ENCODE measurements at regions not wholly inside any gene's neighbourhood (a gene's known extent, or its start where the extent isn't known, plus 50 kb on each side); places are given as distances from the start of the nearest gene placed in this dataset.

DNA sequence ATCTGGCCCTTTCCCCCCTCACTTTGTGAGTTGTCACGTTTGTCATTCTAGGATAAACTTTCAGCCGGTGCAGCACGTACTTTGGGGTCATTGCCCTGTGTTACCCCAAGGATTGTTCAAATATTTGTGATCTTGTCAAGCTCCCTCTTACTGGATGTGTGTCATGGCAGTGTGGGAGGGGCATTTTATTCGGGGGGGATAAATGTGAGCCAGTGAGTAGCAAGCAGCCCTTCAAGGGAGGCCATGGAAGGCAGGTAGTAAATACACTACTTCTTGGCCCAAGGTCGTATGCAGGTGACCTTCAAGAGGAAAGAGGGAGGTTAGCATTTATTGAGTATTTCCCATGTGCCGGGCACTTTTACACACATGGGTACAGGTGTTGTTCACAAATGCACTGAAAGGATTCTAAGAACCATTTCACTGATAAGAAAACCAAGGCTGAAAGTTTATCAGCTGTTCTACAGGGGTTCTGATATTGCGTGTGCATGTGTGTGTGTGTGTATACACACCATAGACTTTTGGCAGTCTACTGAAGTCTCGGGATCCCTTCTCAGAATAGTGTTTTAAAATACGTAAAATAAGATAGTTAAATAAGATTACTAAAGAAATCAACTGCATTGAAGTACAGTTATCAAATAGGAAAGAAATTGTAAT is 410.3 kb upstream of the TBX3 start:
- no peak for DNase-seq (ENCODE audit: low read depth)
- H3K4me3 ChIP-seq (ENCODE audit: low read depth, low read length), result no peak overlapping the region
- TF ChIP-seq, protein P1, sequence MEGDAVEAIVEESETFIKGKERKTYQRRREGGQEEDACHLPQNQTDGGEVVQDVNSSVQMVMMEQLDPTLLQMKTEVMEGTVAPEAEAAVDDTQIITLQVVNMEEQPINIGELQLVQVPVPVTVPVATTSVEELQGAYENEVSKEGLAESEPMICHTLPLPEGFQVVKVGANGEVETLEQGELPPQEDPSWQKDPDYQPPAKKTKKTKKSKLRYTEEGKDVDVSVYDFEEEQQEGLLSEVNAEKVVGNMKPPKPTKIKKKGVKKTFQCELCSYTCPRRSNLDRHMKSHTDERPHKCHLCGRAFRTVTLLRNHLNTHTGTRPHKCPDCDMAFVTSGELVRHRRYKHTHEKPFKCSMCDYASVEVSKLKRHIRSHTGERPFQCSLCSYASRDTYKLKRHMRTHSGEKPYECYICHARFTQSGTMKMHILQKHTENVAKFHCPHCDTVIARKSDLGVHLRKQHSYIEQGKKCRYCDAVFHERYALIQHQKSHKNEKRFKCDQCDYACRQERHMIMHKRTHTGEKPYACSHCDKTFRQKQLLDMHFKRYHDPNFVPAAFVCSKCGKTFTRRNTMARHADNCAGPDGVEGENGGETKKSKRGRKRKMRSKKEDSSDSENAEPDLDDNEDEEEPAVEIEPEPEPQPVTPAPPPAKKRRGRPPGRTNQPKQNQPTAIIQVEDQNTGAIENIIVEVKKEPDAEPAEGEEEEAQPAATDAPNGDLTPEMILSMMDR (IDR thresholded peaks at IDR 0.05; ENCODE audit: control insufficient read depth, extremely low read depth, insufficient read depth), result no peak

DNA sequence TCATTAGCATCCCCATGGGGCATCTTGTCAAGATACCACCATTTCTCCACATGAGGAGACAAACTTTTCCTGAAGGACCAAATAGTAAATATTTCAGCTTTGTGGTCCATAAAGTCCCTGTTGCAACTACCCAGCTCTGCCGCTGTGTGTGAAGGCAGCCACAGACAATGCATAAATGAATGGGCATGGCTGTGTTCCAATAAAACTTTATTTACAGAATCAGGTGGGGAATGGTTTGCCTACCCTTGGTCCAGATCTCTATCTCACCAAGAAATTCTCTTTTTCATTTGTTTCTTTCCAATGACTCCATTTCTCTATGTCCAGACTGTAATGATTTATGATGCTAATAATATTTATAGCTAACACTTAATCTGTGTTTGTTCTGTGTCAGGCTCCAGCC is 409.3 kb upstream of the TBX3 start:
- no peak for DNase-seq (ENCODE audit: low read depth)
- H3K4me3 ChIP-seq (ENCODE audit: low read depth, low read length), result no peak overlapping the region
- TF ChIP-seq, protein P1 (IDR thresholded peaks at IDR 0.05; ENCODE audit: control insufficient read depth, extremely low read depth, insufficient read depth), result no peak

DNA sequence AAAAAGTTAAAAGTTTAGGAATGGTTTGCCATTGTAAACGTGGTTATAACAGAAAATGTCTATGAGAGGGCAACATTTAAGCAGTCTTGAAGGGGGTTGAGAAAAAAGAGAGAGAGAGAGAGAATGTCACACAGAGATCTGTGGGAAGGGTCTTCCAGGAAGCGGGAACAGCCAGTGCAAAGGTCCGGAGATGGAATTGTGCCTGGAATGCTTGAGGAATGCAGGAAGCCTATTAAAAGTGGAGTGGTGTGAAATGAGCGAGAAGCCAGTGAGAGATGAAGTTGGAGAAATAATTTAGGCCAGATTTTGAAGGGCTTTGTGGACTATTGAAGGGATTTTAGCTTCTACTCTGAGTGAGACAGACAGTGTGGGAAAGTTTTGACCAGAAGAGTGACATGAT is 406.8 kb upstream of the TBX3 start:
- H3K4me3 ChIP-seq (ENCODE audit: low read depth, low read length), result no peak overlapping the region
- TF ChIP-seq, protein P1 (IDR thresholded peaks at IDR 0.05; ENCODE audit: control insufficient read depth, extremely low read depth, insufficient read depth), result no peak
- no peak for DNase-seq (ENCODE audit: low read depth)

DNA sequence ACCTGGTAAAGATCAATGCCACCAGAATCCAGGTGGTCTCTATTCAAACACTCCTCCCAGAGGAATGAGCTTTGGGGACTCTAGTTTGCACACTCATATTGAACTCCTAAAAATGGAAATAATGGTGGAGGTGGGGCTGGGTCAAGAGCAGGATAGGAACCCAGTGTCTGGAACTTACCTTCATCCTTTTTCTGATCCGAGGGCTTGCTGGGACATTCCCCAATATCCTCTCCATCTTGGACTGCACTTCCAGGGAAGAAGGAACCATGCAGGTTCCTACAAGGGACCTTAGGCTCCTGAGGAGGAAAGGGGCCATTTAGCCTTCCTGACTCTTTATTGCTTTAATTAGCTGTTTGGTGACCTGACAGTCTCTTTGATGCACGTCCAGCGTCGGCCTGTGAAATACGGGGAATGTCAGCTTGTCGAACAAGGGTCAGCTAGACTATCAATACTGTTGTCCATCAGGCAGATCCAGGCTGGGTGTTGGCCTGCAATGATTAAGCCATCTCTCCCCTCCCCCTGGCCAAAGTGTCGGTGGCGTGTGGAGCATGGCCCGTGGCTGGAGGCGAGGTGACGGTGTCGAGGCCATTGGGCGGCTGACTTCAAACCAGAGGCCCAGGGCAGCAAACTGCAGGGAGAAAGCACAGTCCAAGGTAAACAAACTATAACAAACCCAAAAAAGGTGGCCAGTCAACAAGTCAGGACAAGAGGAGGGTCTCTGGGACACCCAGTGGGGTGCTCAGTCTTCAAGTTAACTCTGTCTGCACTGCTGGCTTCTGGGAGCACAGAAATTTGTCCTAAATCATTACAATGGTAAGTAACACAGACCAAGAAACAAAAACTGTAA is 405.2 kb upstream of the TBX3 start:
- TF ChIP-seq, protein P1 (IDR thresholded peaks at IDR 0.05; ENCODE audit: control insufficient read depth, extremely low read depth, insufficient read depth), result no peak
- no peak for DNase-seq (ENCODE audit: low read depth)

DNA sequence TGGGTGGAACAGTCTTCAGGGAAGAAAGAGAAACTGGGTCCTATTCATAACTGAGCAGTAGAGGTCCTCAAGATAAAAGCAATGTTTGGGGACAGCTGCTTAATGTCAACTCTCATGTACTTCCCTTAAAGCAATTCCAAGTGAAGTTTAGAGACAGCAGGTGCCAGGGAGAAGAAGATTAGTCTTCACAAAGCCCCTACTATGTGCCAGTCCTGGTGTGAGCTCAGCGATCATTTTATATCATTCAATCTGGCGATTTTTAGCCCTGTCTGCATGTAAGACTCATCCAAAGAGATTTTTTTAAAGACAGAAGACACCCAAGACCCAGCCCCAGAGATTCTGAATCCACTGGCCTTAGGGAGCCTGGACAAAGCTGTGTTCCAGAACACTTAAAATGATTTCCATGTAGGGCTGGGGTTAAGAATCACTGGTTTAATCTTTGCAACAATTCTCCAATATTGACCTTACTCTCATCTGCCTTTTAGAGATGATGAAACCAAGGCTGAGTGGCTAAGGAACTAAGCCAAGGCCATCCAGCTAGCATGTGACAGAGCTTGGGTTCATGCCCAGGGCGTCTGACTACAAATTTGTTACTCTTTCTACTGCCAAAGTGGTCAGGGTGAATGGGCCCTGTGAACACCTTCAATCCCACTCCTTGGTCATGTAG is 404.5 kb upstream of the TBX3 start:
- TF ChIP-seq, protein P1 (IDR thresholded peaks at IDR 0.05; ENCODE audit: control insufficient read depth, extremely low read depth, insufficient read depth), result no peak
- no peak overlapping the region for H3K4me3 ChIP-seq (ENCODE audit: low read depth, low read length)
- no peak for DNase-seq (ENCODE audit: low read depth)

More for the DNA sequence above, 405.2 kb upstream of the TBX3 start:
- no peak overlapping the region for H3K4me3 ChIP-seq (ENCODE audit: low read depth, low read length)

DNA sequence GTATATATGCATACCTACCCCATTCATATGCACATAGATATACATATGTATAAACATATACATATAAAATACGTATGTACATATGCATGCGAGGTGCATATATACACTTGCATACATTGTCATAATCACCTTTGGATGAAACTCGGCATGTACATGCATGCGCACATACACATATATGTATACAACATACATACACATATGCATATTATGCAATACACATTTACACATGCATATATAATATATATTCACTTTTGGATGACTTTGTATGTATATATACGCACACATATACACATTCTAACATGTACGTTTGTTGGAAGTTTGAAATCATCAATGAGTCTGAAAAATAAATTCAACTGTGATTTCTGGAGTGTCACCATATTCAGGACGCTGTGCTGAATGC is 401.6 kb upstream of the TBX3 start:
- TF ChIP-seq, protein P1 (IDR thresholded peaks at IDR 0.05; ENCODE audit: control insufficient read depth, extremely low read depth, insufficient read depth), result no peak
- H3K4me3 ChIP-seq (ENCODE audit: low read depth, low read length), result no peak overlapping the region
- DNase-seq (ENCODE audit: low read depth), result no peak
